Testis (tissue), 2 donors: ENCODE measurements at regions not wholly inside any gene's neighbourhood (a gene's known extent, or its start where the extent isn't known, plus 50 kb on each side); places are given as distances from the start of the nearest gene placed in this dataset.

Experiments used
- POLR2A ChIP-seq: fragments of 450-650 bp; IDR thresholded peaks from one replicate; pipeline ENCODE4 v1.6.1; 2017; ENCODE audit warnings: antibody characterized with exemption, mild to moderate bottlenecking, moderate library complexity
- TF ChIP-seq, protein P1 (sequence below), 3 experiments: fragments of 450-650 bp in 2 of 3; fragments of 200-600 bp in 1 of 3; sonication (generic) in 1 of 3; IDR thresholded peaks; one replicate each; pipeline ENCODE4 v1.5.1; 2016 to 2019; ENCODE audit warnings: antibody characterized with exemption in 3 of 3, mild to moderate bottlenecking in 2 of 3, moderate library complexity in 1 of 3

- TF ChIP-seq, protein P1, sequence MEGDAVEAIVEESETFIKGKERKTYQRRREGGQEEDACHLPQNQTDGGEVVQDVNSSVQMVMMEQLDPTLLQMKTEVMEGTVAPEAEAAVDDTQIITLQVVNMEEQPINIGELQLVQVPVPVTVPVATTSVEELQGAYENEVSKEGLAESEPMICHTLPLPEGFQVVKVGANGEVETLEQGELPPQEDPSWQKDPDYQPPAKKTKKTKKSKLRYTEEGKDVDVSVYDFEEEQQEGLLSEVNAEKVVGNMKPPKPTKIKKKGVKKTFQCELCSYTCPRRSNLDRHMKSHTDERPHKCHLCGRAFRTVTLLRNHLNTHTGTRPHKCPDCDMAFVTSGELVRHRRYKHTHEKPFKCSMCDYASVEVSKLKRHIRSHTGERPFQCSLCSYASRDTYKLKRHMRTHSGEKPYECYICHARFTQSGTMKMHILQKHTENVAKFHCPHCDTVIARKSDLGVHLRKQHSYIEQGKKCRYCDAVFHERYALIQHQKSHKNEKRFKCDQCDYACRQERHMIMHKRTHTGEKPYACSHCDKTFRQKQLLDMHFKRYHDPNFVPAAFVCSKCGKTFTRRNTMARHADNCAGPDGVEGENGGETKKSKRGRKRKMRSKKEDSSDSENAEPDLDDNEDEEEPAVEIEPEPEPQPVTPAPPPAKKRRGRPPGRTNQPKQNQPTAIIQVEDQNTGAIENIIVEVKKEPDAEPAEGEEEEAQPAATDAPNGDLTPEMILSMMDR (IDR thresholded peaks at IDR 0.05), result no peak
- TF ChIP-seq POLR2A, result no peak
Observed at GRCh38 chr18:76750917-76751890, 71.2 kb upstream of the ZNF236 start.
